Panc1 (cell line): ENCODE measurements at regions not wholly inside any gene's neighbourhood (a gene's known extent, or its start where the extent isn't known, plus 50 kb on each side); places are given as distances from the start of the nearest gene placed in this dataset.

ENCODE experiments used
- ATAC-seq: fragments of 200-7000 bp; cut with Tn5 transposase; 2 replicates; pipeline ENCODE4 v1.9.1; 2020; ENCODE audit warnings: mild to moderate bottlenecking, moderate library complexity
- BruUV-seq: library from RNA; stranded (reverse); fragments of 400-500 nt; replicated peaks from 2 replicates; lab custom pipeline; 2021; lab: Mats Ljungman, UMichigan
- CTCF ChIA-PET: fragments of 300-600 bp; sonication (Branson Sonifier 250); formaldehyde crosslinking; loops from one replicate; lab custom pipeline; 2022; ENCODE audit warnings: antibody characterized with exemption; lab: Charles Lee
- POLR2A ChIA-PET: fragments of 300-600 bp; sonication (Branson Sonifier 250); formaldehyde crosslinking; loops from one replicate; lab custom pipeline; 2022; ENCODE audit warnings: antibody characterized with exemption; lab: Charles Lee
- DNase-seq: peaks from one replicate; pipeline ENCODE4 v3.0.0-alpha.2; 2010; ENCODE audit warnings: low read depth, low spot score
- H3K27ac ChIP-seq: 2 replicates; pipeline ENCODE4 v1.5.1; 2011; ENCODE audit warnings: mild to moderate bottlenecking, low read length, inconsistent platforms
- H3K27me3 ChIP-seq: fragments of 200-500 bp; sonication (Bioruptor generic); 2 replicates; pipeline ENCODE4 v1.6.0; 2014; ENCODE audit warnings: low read length, inconsistent platforms; ENCODE audit not compliant: control insufficient read depth, insufficient read depth
- H3K36me3 ChIP-seq: fragments of 200-500 bp; sonication (Bioruptor generic); 2 replicates; pipeline ENCODE4 v1.5.1; 2014; ENCODE audit warnings: inconsistent platforms, mild to moderate bottlenecking, low read length, moderate library complexity; ENCODE audit not compliant: control insufficient read depth, insufficient read depth
- H3K4me1 ChIP-seq: 2 replicates; pipeline ENCODE4 v1.5.1; 2011; ENCODE audit warnings: inconsistent platforms, mild to moderate bottlenecking, low read length, moderate library complexity; ENCODE audit not compliant: control insufficient read depth, insufficient read depth
- H3K4me3 ChIP-seq, 2 experiments: 2 replicates each; pipeline ENCODE4 v1.5.1; 2011 to 2012; ENCODE audit warnings: low read depth in 2 of 2, low read length in 2 of 2, mild to moderate bottlenecking in 2 of 2, inconsistent platforms in 1 of 2, moderate library complexity in 1 of 2
- H3K9me3 ChIP-seq: fragments of 200-500 bp; sonication (Bioruptor generic); 2 replicates; pipeline ENCODE4 v1.5.1; 2014; ENCODE audit warnings: low read depth, mild to moderate bottlenecking, inconsistent platforms, low read length, moderate library complexity; ENCODE audit not compliant: control insufficient read depth, insufficient read depth
- CTCF ChIP-seq: fragments of 450-650 bp; IDR thresholded peaks from 2 replicates; pipeline ENCODE4 v1.5.1; 2017; ENCODE audit warnings: mild to moderate bottlenecking
- POLR2AphosphoS5 ChIP-seq: IDR thresholded peaks from 2 replicates; pipeline ENCODE4 v1.6.1; 2012; ENCODE audit warnings: mild to moderate bottlenecking, low read depth, low read length, moderate library complexity
- SIN3A ChIP-seq: IDR thresholded peaks from 2 replicates; pipeline ENCODE4 v1.6.1; 2012; ENCODE audit warnings: low read depth, mild to moderate bottlenecking, low read length, moderate library complexity, borderline replicate concordance; ENCODE audit not compliant: insufficient read depth
- TCF7L2 ChIP-seq: IDR thresholded peaks from 2 replicates; pipeline ENCODE4 v1.6.1; 2011; ENCODE audit warnings: mild to moderate bottlenecking, low read depth, low read length, inconsistent platforms
- in situ Hi-C: cut with HindIII; loops from 2 replicates; pipeline ENCODE4 v1.10.0; 2016; ENCODE audit warnings: low sequenced_read_pairs, low pct_unique_long_range_greater_than_20kb
- intact Hi-C: fragments of 100-400 bp; cut with micrococcal nuclease; formaldehyde crosslinking; loops from one replicate; pipeline ENCODE4 v1.10.0; 2022; ENCODE audit not compliant: unreplicated experiment
- TF ChIP-seq, protein P1 (sequence below), 2 experiments: IDR thresholded peaks; 2 replicates each; pipeline ENCODE4 v1.6.1; 2011 to 2012; ENCODE audit warnings: low read depth in 2 of 2, control low read depth in 1 of 2, low read length in 1 of 2, mild to moderate bottlenecking in 1 of 2, moderate library complexity in 1 of 2; ENCODE audit not compliant: insufficient read depth in 1 of 2

- no peak overlapping the region for H3K4me3 ChIP-seq
- POLR2A ChIA-PET = no interaction called here
- H3K4me1 ChIP-seq = no peaks in the 10 kb centered on the region
- no peaks in the 10 kb centered on the region for H3K36me3 ChIP-seq
- TF ChIP-seq POLR2AphosphoS5 (no peak), TCF7L2 (no peak), SIN3A (no peak), CTCF (no peak)
- TF ChIP-seq, protein P1, sequence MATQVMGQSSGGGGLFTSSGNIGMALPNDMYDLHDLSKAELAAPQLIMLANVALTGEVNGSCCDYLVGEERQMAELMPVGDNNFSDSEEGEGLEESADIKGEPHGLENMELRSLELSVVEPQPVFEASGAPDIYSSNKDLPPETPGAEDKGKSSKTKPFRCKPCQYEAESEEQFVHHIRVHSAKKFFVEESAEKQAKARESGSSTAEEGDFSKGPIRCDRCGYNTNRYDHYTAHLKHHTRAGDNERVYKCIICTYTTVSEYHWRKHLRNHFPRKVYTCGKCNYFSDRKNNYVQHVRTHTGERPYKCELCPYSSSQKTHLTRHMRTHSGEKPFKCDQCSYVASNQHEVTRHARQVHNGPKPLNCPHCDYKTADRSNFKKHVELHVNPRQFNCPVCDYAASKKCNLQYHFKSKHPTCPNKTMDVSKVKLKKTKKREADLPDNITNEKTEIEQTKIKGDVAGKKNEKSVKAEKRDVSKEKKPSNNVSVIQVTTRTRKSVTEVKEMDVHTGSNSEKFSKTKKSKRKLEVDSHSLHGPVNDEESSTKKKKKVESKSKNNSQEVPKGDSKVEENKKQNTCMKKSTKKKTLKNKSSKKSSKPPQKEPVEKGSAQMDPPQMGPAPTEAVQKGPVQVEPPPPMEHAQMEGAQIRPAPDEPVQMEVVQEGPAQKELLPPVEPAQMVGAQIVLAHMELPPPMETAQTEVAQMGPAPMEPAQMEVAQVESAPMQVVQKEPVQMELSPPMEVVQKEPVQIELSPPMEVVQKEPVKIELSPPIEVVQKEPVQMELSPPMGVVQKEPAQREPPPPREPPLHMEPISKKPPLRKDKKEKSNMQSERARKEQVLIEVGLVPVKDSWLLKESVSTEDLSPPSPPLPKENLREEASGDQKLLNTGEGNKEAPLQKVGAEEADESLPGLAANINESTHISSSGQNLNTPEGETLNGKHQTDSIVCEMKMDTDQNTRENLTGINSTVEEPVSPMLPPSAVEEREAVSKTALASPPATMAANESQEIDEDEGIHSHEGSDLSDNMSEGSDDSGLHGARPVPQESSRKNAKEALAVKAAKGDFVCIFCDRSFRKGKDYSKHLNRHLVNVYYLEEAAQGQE (IDR thresholded peaks at IDR 0.05; ENCODE audit: insufficient read depth in 1 of 2, low read depth in 2 of 2, low read length in 1 of 2) = no peak
- H3K27ac ChIP-seq = no peak overlapping the region
- intact Hi-C loops (no loop called here), in situ Hi-C loops (no loop called here)
- BruUV-seq = no TSS peak
- CTCF ChIA-PET = no interaction called here
- H3K9me3 ChIP-seq = no peaks in the 10 kb centered on the region
- DNase-seq (no peak), ATAC-seq (no peak)
- H3K27me3 ChIP-seq = no peaks in the 10 kb centered on the region
Observed at GRCh38 chr12:96143827-96144565, 50.2 kb upstream of the ELK3 start.
